Inflammatory macrophage (primary cell): ENCODE measurements at regions not wholly inside any gene's neighbourhood (a gene's known extent, or its start where the extent isn't known, plus 50 kb on each side); places are given as distances from the start of the nearest gene placed in this dataset.

ENCODE experiments used
- DNase-seq, 2 donors: peaks; one replicate each; pipeline ENCODE4 v3.0.0-alpha.2; 2020 to 2022

DNA sequence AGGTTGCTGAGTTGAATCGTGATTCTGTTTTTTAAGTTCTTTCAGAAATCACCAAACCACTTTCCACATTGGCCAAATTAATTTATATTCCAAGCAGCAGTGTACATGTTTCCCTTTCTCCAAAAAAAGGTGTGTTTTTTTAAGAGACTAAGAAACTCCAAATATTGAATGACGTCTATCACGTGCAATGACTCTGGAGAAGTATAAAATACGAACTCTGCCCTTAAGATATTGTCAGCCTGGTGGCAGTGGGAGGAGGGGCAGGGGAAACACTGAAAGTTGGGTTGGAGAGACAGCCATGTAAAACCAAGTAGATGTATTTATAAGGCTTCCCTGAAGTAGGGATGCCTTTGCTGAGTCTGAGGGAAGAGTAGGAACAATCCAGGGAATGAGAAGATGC is 50.1 kb upstream of the DHRS4 start:
- no peak for DNase-seq
